ENCODE measurements at regions not wholly inside any gene's neighbourhood (a gene's known extent, or its start where the extent isn't known, plus 50 kb on each side); places are given as distances from the start of the nearest gene placed in this dataset.

DNA sequence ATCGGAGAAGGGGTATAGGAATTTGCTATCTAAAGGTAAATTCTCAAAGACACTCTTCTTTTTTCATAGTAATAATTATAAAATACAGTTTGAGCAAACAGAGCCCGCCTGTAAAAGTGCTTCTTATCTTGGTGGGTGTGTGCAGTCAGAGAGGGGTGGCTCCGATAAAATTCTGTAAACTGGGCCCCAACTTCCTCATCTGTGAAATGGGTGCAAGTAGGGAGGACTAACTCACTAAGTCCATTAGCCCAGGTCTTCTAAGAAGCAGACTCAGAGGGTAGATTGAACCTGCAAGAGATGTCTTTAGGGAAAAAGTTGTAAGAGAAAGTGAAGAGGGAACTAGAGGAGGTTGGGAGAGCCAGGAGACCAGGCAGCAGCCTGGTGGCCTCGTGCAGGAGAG, 245.8 kb upstream of the RREB1 start:
- no peak overlapping the region for H2BK120ac ChIP-seq (ENCODE audit: low read depth, low read length, poor library complexity, severe bottlenecking)
- no peaks in the 10 kb centered on the region for H3K9me3 ChIP-seq (ENCODE audit: control insufficient read depth, low read depth, low read length)
- DNase-seq = no peak
- H3K4me2 ChIP-seq (ENCODE audit: insufficient read depth, insufficient read length, low read length) = no peak overlapping the region
- H4K20me1 ChIP-seq (ENCODE audit: control insufficient read depth, insufficient read depth, insufficient read length) = no peaks in the 10 kb centered on the region
- H3K4me1 ChIP-seq (ENCODE audit: insufficient read depth, low read length) = peaks cover 3% of the 10 kb centered on the region; the same call in 1 of the 2 replicates
- no peaks in the 10 kb centered on the region for H3K23me2 ChIP-seq (ENCODE audit: insufficient read length, low read depth, low read length, poor library complexity, severe bottlenecking)
- H4K5ac ChIP-seq (ENCODE audit: insufficient read length, low read depth, low read length) = no peak overlapping the region
- no peak overlapping the region for H3K27ac ChIP-seq (ENCODE audit: insufficient read length, low read depth, low read length)
- no peak overlapping the region for H2BK20ac ChIP-seq (ENCODE audit: low read depth, low read length, poor library complexity, severe bottlenecking)
- no peaks in the 10 kb centered on the region for H3K79me1 ChIP-seq (ENCODE audit: insufficient read depth, low read depth, low read length, poor library complexity, severe bottlenecking)
- TF ChIP-seq, protein P1, sequence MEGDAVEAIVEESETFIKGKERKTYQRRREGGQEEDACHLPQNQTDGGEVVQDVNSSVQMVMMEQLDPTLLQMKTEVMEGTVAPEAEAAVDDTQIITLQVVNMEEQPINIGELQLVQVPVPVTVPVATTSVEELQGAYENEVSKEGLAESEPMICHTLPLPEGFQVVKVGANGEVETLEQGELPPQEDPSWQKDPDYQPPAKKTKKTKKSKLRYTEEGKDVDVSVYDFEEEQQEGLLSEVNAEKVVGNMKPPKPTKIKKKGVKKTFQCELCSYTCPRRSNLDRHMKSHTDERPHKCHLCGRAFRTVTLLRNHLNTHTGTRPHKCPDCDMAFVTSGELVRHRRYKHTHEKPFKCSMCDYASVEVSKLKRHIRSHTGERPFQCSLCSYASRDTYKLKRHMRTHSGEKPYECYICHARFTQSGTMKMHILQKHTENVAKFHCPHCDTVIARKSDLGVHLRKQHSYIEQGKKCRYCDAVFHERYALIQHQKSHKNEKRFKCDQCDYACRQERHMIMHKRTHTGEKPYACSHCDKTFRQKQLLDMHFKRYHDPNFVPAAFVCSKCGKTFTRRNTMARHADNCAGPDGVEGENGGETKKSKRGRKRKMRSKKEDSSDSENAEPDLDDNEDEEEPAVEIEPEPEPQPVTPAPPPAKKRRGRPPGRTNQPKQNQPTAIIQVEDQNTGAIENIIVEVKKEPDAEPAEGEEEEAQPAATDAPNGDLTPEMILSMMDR (conservative IDR thresholded peaks at IDR 0.05) = no peak
- H3K23ac ChIP-seq (ENCODE audit: insufficient read length, low read depth, low read length) = no peak overlapping the region
- no peak overlapping the region for H2AFZ ChIP-seq (ENCODE audit: low read length)
- H3K4me3 Mint-ChIP-seq = no peak overlapping the region
- no peak overlapping the region for H2BK15ac ChIP-seq (ENCODE audit: low read depth, low read length)
- H3K4ac ChIP-seq (ENCODE audit: low read depth, low read length) = no peak overlapping the region
- no peak overlapping the region for H3K14ac ChIP-seq (ENCODE audit: insufficient read depth, low read length)
- H3K56ac ChIP-seq (ENCODE audit: insufficient read length, low read depth, low read length) = no peak overlapping the region
- no peak overlapping the region for H2AK5ac ChIP-seq (ENCODE audit: insufficient read length, low read length)
- H2BK5ac ChIP-seq (ENCODE audit: insufficient read length, low read length) = no peak overlapping the region
- no peak overlapping the region for H3T11ph ChIP-seq (ENCODE audit: low read length)
- no peaks in the 10 kb centered on the region; the same call in 1 of the 2 replicates for H3K27me3 Mint-ChIP-seq (ENCODE audit: low read depth)
- H3K9ac ChIP-seq (ENCODE audit: extremely low read depth, insufficient read length, low read length) = no peak overlapping the region
- peaks cover 0 to 5% of the 10 kb centered on the region in 2 experiments; a peak in 2 of 5 replicates for H3K9me3 Mint-ChIP-seq
- H3K27ac Mint-ChIP-seq = no peak overlapping the region
- H3K18ac ChIP-seq (ENCODE audit: insufficient read length, low read depth, low read length) = no peak overlapping the region
- H4K8ac ChIP-seq (replicated peaks; ENCODE audit: insufficient read length, low read depth, low read length) = no peak overlapping the region
- H2BK12ac ChIP-seq (ENCODE audit: insufficient read length, low read depth, low read length) = no peak overlapping the region
- peaks cover 12 to 17% of the 10 kb centered on the region in 2 experiments for H3K4me1 Mint-ChIP-seq
- H3K79me2 ChIP-seq (ENCODE audit: insufficient read depth, low read length) = no peaks in the 10 kb centered on the region
- no peaks in the 10 kb centered on the region for H3K36me3 Mint-ChIP-seq (ENCODE audit: insufficient read depth in 1 of 3, low read depth in 3 of 3)
- WGBS (ENCODE audit: extremely low coverage, insufficient read length, low lambda C conversion rate) = no CpG with 5 or more reads among the region's 4 CpGs
- H4K91ac ChIP-seq (ENCODE audit: insufficient read length, low read depth, low read length) = no peak overlapping the region
- no peaks in the 10 kb centered on the region for H3K27me3 ChIP-seq (ENCODE audit: insufficient read depth, low read length)
